ENCODE measurements at regions not wholly inside any gene's neighbourhood (a gene's known extent, or its start where the extent isn't known, plus 50 kb on each side); places are given as distances from the start of the nearest gene placed in this dataset.
A peak's percentile ranks its signal among the peaks of the same experiment; 100 is the strongest.

GRCh38 chr18:50444539-50444938 lies 69.7 kb downstream of the SKA1 start:
- DNase-seq (ENCODE audit: low spot score): no peak

GRCh38 chr18:50446629-50447028 lies 71.8 kb downstream of the SKA1 start:
- DNase-seq (ENCODE audit: low spot score): no peak

GRCh38 chr18:50447102-50447741 lies 72.4 kb downstream of the SKA1 start:
- DNase-seq (ENCODE audit: low spot score): no peak

- no peak for DNase-seq (ENCODE audit: low spot score)
Observed at GRCh38 chr18:50447952-50448351, 73.1 kb downstream of the SKA1 start.

- no peak for DNase-seq (ENCODE audit: low spot score)
Observed at GRCh38 chr18:50451100-50451842, 76.4 kb downstream of the SKA1 start.

GRCh38 chr18:50453014-50453680 lies 78.3 kb downstream of the SKA1 start:
- no peak for DNase-seq (ENCODE audit: low spot score)

- DNase-seq (ENCODE audit: low spot score): no peak
Observed at GRCh38 chr18:50453732-50454131, 78.9 kb downstream of the SKA1 start.

GRCh38 chr18:50454387-50454988 lies 79.6 kb downstream of the SKA1 start:
- no peak for DNase-seq (ENCODE audit: low spot score)

GRCh38 chr18:50456285-50456684 lies 81.4 kb downstream of the SKA1 start:
- no peak for DNase-seq (ENCODE audit: low spot score)

- DNase-seq (ENCODE audit: low spot score): no peak
Observed at GRCh38 chr18:50457639-50458038, 82.8 kb downstream of the SKA1 start.

- DNase-seq (ENCODE audit: low spot score): no peak
Observed at GRCh38 chr18:50458366-50458765, 83.5 kb downstream of the SKA1 start.

GRCh38 chr18:50458796-50459195 lies 84.0 kb downstream of the SKA1 start:
- no peak for DNase-seq (ENCODE audit: low spot score)

- DNase-seq (ENCODE audit: low spot score): no peak
Observed at GRCh38 chr18:50460062-50460461, 85.2 kb downstream of the SKA1 start.

GRCh38 chr18:50460716-50461115 lies 85.9 kb downstream of the SKA1 start:
- no peak for DNase-seq (ENCODE audit: low spot score)

GRCh38 chr18:50461251-50461650 lies 86.4 kb downstream of the SKA1 start:
- DNase-seq (ENCODE audit: low spot score): no peak

- no peak for DNase-seq (ENCODE audit: low spot score)
Observed at GRCh38 chr18:50465211-50466153, 90.6 kb downstream of the SKA1 start.

GRCh38 chr18:50466634-50467033 lies 91.8 kb downstream of the SKA1 start:
- DNase-seq (ENCODE audit: low spot score): no peak

- no peak for DNase-seq (ENCODE audit: low spot score)
Observed at GRCh38 chr18:50468807-50469206, 91.1 kb upstream of the MAPK4 start.

- DNase-seq (ENCODE audit: low spot score): peak; percentile 25
Observed at GRCh38 chr18:50469380-50469781, 90.5 kb upstream of the MAPK4 start.

- DNase-seq (ENCODE audit: low spot score): no peak
Observed at GRCh38 chr18:50472941-50473340, 86.9 kb upstream of the MAPK4 start.

- no peak for DNase-seq (ENCODE audit: low spot score)
Observed at GRCh38 chr18:50473881-50474280, 86.0 kb upstream of the MAPK4 start.
